GM19395 (cell line): ENCODE measurements at regions not wholly inside any gene's neighbourhood (a gene's known extent, or its start where the extent isn't known, plus 50 kb on each side); places are given as distances from the start of the nearest gene placed in this dataset.

Experiments
- ATAC-seq: cut with Tn5 transposase; IDR thresholded peaks from one replicate; pipeline ENCODE4 v1.9.1; 2021; ENCODE audit warnings: mild to moderate bottlenecking, moderate library complexity; ENCODE audit not compliant: unreplicated experiment

DNA sequence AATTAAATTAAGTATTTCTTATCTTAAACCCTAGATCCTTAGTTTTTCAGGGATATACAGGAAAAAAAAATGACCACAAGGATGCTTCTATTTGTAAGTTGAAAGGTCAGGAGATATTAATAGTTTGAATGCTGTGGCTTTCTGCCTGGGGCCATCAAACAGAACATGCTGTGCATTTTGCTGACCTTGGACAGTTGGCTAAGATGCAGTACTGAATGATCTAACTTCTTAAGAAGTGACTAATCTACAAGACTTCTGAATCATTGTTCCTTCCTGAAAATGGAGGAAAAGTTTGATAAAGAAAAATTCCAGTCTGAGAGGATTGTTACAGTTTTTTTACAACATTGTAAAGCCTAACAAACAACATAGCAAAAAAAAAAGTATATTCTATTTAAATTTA, 237.8 kb upstream of the JADE1 start:
- ATAC-seq = no peak

DNA sequence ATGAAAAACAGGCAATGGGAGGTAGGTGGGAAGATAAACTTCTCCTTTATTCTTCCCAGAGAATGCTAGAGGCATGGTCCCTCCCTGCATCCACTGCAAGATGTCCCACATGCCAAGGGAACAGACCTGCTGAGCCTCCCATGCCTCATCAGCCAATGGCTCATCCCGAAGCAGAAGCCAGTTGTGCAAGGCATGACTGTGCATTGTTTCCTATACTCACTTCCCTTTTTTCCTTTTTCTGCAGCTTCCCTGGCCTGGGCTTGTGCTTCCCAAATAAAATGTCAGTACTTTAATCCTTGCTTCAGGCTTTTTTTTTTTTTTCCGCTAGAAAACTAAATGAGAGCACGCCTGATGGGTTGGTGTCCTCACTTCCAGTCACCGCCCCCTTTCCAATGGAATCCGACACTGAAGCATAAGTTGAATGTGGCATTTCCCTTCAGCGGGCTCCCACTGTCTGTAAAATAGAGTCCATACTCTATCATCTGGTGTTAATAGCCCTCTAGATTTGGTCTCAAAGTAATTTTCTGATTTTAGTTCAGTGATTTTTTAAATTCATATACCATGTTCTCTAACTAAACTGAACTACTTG, 239.0 kb upstream of the JADE1 start:
- ATAC-seq = no peak

DNA sequence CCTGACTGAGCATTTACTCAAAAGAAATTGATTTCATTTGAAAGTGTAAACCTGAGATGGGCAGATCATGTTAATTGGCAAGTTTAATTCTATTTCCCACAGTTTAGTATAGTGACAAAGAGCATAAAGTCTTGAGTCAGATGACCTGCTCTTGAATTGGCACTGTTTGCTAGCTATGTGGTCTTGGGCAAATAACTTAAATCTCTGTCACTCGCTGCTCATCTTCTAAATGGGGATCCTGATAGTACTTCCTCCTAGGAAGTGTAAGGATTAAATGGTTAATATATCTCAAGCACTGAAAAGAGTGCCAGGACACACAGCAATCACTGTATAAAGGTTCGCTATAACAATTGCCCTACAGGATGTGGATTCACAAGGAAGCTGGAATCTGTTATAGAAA, 242.8 kb upstream of the JADE1 start:
- ATAC-seq = no peak

DNA sequence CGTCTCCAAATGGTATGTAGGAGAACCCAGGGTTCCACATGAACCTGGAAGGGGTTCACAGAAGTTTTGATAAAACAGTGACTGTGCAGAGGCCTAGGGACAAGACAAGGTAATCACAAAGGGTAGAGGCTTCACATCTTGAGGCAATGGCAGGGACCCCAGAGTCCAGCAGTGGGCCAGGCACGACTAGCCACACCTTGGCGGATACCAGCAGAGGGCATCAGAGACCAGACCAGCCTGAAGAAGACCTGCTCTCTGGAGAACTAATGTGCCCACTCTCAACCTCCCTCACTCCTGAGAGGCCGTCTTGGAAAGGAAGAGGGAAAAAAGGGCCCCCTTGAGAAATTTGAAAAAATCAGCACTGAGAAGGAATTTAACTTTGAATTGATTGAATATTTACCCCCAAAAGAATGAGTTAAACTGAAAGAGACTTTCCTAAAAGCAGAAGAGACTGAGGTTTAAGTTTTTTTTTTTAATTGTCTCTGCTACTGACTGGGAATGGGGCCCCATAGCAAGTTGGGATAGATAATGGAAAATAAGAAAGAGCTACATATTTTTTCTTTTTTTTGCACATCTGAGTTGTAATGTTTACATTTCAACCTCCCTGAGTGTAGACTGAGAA, 243.8 kb upstream of the JADE1 start:
- ATAC-seq = peak; percentile 65

DNA sequence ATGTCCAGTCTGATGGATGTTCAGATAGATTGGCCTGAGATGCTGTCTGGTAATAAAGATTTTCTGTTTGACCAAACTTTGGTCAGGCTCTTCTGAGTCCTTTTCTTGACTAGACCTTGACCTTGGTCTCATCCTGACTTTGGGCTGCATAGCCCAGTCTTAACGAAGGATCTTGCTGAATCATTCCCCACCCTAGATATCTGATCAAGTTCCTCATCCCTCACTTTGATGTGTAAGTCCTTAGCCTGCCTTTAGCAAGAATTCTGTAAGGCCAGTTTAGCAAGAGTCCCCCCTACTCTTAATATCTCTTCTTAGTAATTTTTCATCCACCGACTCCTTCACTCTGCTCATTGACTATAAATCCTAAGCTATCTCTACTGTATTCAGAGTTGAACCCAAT, 244.4 kb upstream of the JADE1 start:
- no peak for ATAC-seq

- no peak for ATAC-seq
Measured at GRCh38 chr4:128564081-128564630, 245.3 kb upstream of the JADE1 start.

GRCh38 chr4:128560754-128561495, 248.6 kb upstream of the JADE1 start:
- no peak for ATAC-seq

DNA sequence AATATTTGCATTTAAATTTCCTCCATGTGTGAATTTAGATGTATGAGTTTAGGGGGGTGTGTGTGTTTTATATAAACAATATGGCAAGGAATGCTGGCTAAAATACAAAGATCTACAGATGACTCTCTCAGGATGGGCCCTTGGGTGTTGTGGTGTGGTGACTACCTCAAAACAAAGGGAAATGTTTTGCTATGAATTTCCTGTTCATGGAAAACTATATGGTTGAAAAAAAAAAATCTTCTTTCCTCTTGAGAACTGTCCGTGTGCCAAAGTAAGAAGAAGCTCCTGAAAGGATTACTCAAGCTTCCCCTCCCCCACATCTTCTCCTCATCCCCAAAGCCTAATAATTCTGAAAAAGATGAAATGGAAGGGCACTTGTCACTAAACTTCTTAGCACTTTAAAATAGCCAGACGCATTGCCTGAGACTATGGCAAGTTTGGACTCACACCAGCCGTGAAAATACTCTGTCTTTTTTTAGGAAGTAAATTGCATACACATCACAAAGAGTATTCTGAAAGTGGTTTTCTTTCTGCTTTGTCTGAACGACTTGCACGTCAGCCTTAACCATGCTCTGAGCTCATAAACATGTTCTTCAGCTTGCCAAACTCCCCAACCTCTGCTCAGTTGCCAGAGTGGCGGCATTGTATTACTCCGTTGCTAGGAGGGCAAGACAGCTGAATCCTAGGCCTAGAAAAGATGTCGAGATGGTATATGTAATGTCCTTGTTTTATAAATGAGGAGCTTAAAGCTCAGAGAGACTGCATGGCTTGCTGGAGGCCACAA, 250.4 kb upstream of the JADE1 start:
- no peak for ATAC-seq

- ATAC-seq = no peak
Measured at GRCh38 chr4:128556756-128557155, 252.7 kb upstream of the JADE1 start.

- no peak for ATAC-seq
Measured at GRCh38 chr4:128553686-128554515, 255.6 kb upstream of the JADE1 start.

GRCh38 chr4:128552586-128552907, 257.0 kb upstream of the JADE1 start:
- no peak for ATAC-seq

DNA sequence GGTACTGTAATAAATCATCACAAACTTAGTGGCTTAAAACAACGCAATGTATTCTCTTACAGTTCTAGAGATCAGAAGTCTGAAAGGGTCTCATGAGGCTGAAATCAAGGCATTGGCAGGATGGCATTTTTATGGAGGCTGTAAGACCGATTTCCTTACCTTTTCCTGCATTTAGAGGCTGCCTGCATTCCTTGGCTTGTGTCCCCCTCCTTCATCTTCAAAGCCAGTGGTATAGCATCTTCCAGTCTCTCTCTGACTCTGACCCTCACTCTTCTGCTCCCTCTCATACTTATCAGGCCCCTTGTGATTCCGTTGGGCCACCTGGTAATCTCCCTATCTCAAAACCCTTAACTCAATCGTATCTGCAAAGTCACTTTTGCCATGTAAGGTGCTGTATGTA, 258.2 kb upstream of the JADE1 start:
- ATAC-seq = no peak

- ATAC-seq = peak; percentile 33
Measured at GRCh38 chr4:128550060-128550459, 259.4 kb upstream of the JADE1 start.

- no peak for ATAC-seq
Measured at GRCh38 chr4:128549636-128550035, 259.9 kb upstream of the JADE1 start.

GRCh38 chr4:128548381-128548780, 260.8 kb upstream of the PGRMC2 start:
- no peak for ATAC-seq

- no peak for ATAC-seq
Measured at GRCh38 chr4:128544272-128544671, 256.7 kb upstream of the PGRMC2 start.

- no peak for ATAC-seq
Measured at GRCh38 chr4:128543696-128544095, 256.1 kb upstream of the PGRMC2 start.

GRCh38 chr4:128542047-128542446, 254.4 kb upstream of the PGRMC2 start:
- ATAC-seq = no peak

DNA sequence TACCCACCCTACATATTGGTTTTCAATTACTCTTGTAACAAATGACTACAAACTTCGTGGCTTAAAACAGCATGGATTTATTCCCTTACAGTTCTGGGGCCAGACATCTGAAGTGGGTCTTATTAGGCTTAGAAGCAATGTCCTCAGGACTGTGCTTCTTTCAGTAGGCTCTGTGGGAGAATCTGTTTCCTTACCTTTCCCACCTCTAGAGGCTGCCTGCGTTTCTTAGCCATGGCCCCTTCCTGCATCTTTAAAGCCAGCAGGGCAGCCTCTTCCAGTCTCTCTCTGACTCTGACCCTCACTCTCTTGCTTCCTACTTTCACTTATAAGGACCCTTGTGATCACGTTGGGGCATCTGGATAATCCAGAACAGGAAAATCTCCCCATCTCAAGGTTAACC, 252.5 kb upstream of the PGRMC2 start:
- ATAC-seq = no peak

DNA sequence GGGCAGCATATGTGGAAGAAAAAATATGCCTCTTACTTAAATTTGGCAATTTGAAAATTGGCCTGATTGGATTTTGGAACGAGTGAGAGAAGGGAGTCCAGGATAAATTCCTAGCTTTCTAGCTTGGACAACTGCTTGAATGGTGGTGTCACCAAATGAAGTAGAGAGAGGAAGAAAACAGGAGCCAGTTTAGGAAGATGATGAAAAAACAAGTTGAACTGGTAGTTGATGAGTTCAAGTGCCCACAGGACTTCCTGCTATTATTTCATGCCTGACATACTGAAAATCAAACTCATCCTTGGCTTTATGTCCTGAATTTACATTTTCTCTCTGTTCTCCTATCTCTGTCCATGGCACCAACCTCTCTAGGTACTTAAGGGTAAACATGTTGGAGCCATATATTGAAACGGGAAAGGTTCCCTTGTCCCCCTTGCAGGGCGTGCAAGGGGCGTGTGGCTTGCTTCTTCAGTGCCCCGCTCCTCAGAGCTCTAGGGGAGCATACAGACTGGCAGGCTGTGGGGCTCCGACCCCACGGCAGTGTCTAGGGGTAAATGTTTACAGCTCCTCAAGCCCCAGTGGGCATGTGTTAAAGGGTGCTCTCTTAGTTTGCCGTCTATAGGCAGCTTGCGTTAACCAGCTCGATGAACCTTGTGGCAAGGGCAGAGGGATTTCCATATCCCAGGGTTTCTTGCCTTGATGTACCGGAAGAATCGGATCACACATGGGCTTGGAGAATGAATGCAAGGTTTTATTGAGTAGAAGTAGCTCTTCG, 250.7 kb upstream of the PGRMC2 start:
- ATAC-seq = no peak
